GM21390 (cell line): ENCODE measurements at regions not wholly inside any gene's neighbourhood (a gene's known extent, or its start where the extent isn't known, plus 50 kb on each side); places are given as distances from the start of the nearest gene placed in this dataset.

Source experiments
- ATAC-seq: cut with Tn5 transposase; IDR thresholded peaks from one replicate; pipeline ENCODE4 v1.9.1; 2021; ENCODE audit not compliant: unreplicated experiment

- no peak for ATAC-seq
These were observed 459.4 kb upstream of the HNRNPA3 start for GRCh38 chr2:176753205-176753604.

- no peak for ATAC-seq
These were observed 458.7 kb upstream of the HNRNPA3 start for GRCh38 chr2:176753752-176754474.

GRCh38 chr2:176755537-176756135, 457.0 kb upstream of the HNRNPA3 start:
- no peak for ATAC-seq

GRCh38 chr2:176758426-176758825, 454.2 kb upstream of the HNRNPA3 start:
- ATAC-seq = no peak

GRCh38 chr2:176760439-176760838, 452.2 kb upstream of the HNRNPA3 start:
- ATAC-seq = no peak

- no peak for ATAC-seq
These were observed 449.5 kb upstream of the HNRNPA3 start for GRCh38 chr2:176763130-176763529.

- peak; percentile 69 for ATAC-seq
These were observed 448.7 kb upstream of the HNRNPA3 start for GRCh38 chr2:176763851-176764404.

GRCh38 chr2:176764921-176765320, 447.7 kb upstream of the HNRNPA3 start:
- no peak for ATAC-seq

GRCh38 chr2:176766005-176766404, 446.6 kb upstream of the HNRNPA3 start:
- no peak for ATAC-seq

- ATAC-seq = no peak
These were observed 444.4 kb upstream of the HNRNPA3 start for GRCh38 chr2:176768185-176768584.

- ATAC-seq = no peak
These were observed 443.6 kb upstream of the HNRNPA3 start for GRCh38 chr2:176769021-176769420.

GRCh38 chr2:176769499-176770370, 442.9 kb upstream of the HNRNPA3 start:
- ATAC-seq = no peak

GRCh38 chr2:176772816-176773215, 439.8 kb upstream of the HNRNPA3 start:
- ATAC-seq = no peak

- no peak for ATAC-seq
These were observed 437.7 kb upstream of the HNRNPA3 start for GRCh38 chr2:176774766-176775451.

GRCh38 chr2:176777262-176777661, 435.3 kb upstream of the HNRNPA3 start:
- ATAC-seq = no peak

- ATAC-seq = no peak
These were observed 432.7 kb upstream of the HNRNPA3 start for GRCh38 chr2:176779917-176780316.

GRCh38 chr2:176780348-176780747, 432.2 kb upstream of the HNRNPA3 start:
- no peak for ATAC-seq

GRCh38 chr2:176781570-176782217, 430.9 kb upstream of the HNRNPA3 start:
- ATAC-seq = no peak

GRCh38 chr2:176784633-176785200, 427.9 kb upstream of the HNRNPA3 start:
- ATAC-seq = no peak

- no peak for ATAC-seq
These were observed 422.8 kb upstream of the HNRNPA3 start for GRCh38 chr2:176789751-176790150.
